HepG2 (cell line): ENCODE measurements at regions not wholly inside any gene's neighbourhood (a gene's known extent, or its start where the extent isn't known, plus 50 kb on each side); places are given as distances from the start of the nearest gene placed in this dataset.

Source experiments
- ARNTL ChIP-seq: sonication (generic); formaldehyde crosslinking; IDR thresholded peaks from 2 replicates; pipeline ENCODE4 v1.4.0; 2020; ENCODE audit warnings: mild to moderate bottlenecking, missing genetic modification reagents
- CBX5 ChIP-seq: sonication (generic); formaldehyde crosslinking; IDR thresholded peaks from 2 replicates; pipeline ENCODE4 v1.4.0; 2020; ENCODE audit warnings: missing genetic modification reagents, borderline replicate concordance
- DBP ChIP-seq: sonication (generic); formaldehyde crosslinking; IDR thresholded peaks from 2 replicates; pipeline ENCODE4 v1.4.0; 2020; ENCODE audit warnings: missing genetic modification reagents; ENCODE audit errors: not compliant biosample characterization
- DZIP1 ChIP-seq: sonication (generic); formaldehyde crosslinking; IDR thresholded peaks from 2 replicates; pipeline ENCODE4 v1.5.0; 2020; ENCODE audit warnings: mild to moderate bottlenecking, missing genetic modification reagents
- HIVEP1 ChIP-seq: sonication (generic); formaldehyde crosslinking; IDR thresholded peaks from 2 replicates; pipeline ENCODE4 v1.4.0; 2020; ENCODE audit warnings: mild to moderate bottlenecking, missing genetic modification reagents
- HNRNPK ChIP-seq: fragments of 200-400 bp; formaldehyde crosslinking; IDR thresholded peaks from 2 replicates; pipeline ENCODE4 v1.6.1; 2018; ENCODE audit warnings: low read length, low read depth, moderate library complexity, mild to moderate bottlenecking; ENCODE audit not compliant: poor library complexity, severe bottlenecking
- MIER3 ChIP-seq: IDR thresholded peaks from 2 replicates; pipeline ENCODE4 v1.6.1; 2016; ENCODE audit warnings: missing compliant biosample characterization, borderline replicate concordance
- MTF1 ChIP-seq: sonication (generic); formaldehyde crosslinking; IDR thresholded peaks from 2 replicates; pipeline ENCODE4 v1.5.0; 2020; ENCODE audit warnings: missing genetic modification reagents
- NCOA1 ChIP-seq: sonication (generic); formaldehyde crosslinking; IDR thresholded peaks from 2 replicates; pipeline ENCODE4 v1.9.0; 2021; ENCODE audit warnings: missing genetic modification reagents
- NFYC ChIP-seq: IDR thresholded peaks from 2 replicates; pipeline ENCODE4 v1.6.1; 2016; ENCODE audit warnings: missing genetic modification reagents, missing compliant biosample characterization
- RBAK ChIP-seq: sonication (generic); formaldehyde crosslinking; IDR thresholded peaks from 2 replicates; pipeline ENCODE4 v1.5.1; 2020; ENCODE audit warnings: mild to moderate bottlenecking, missing genetic modification reagents
- SNAPC2 ChIP-seq: sonication (generic); formaldehyde crosslinking; IDR thresholded peaks from 2 replicates; pipeline ENCODE4 v1.8.1; 2022; ENCODE audit warnings: mild to moderate bottlenecking, missing genetic modification reagents
- SOX5 ChIP-seq: IDR thresholded peaks from 2 replicates; pipeline ENCODE4 v1.6.1; 2016; ENCODE audit warnings: borderline replicate concordance
- SP1 ChIP-seq, 2 experiments: fragments of 450-650 bp in 1 of 2; sonication (generic) in 1 of 2; formaldehyde crosslinking in 1 of 2; IDR thresholded peaks; 2 replicates each; pipeline versions ENCODE4 v1.4.0 to v1.6.1; 2016 to 2020; ENCODE audit warnings: missing genetic modification reagents in 1 of 2
- SP2 ChIP-seq: sonication (generic); formaldehyde crosslinking; IDR thresholded peaks from 2 replicates; pipeline ENCODE4 v1.5.1; 2020; ENCODE audit warnings: mild to moderate bottlenecking, missing genetic modification reagents
- USF2 ChIP-seq, 2 experiments: sonication (generic) in 1 of 2; formaldehyde crosslinking in 1 of 2; IDR thresholded peaks; 2 replicates each; pipeline versions ENCODE4 v1.5.1 to v1.6.1; 2011 to 2020; ENCODE audit warnings: borderline replicate concordance in 1 of 2, low read depth in 1 of 2, low read length in 1 of 2, mild to moderate bottlenecking in 1 of 2, missing genetic modification reagents in 1 of 2, moderate library complexity in 1 of 2
- ZFYVE20 ChIP-seq: sonication (generic); formaldehyde crosslinking; IDR thresholded peaks from 2 replicates; pipeline ENCODE4 v1.8.0; 2023; ENCODE audit warnings: low read depth, mild to moderate bottlenecking, moderate library complexity, missing genetic modification reagents, borderline replicate concordance
- ZNF44 ChIP-seq: sonication (generic); formaldehyde crosslinking; IDR thresholded peaks from 2 replicates; pipeline ENCODE4 v1.5.1; 2020; ENCODE audit warnings: mild to moderate bottlenecking, missing genetic modification reagents
- ZNF574 ChIP-seq: sonication (generic); formaldehyde crosslinking; IDR thresholded peaks from 2 replicates; pipeline ENCODE4 v1.4.0; 2020; ENCODE audit warnings: missing genetic modification reagents
- ZNF772 ChIP-seq: sonication (generic); formaldehyde crosslinking; IDR thresholded peaks from 2 replicates; pipeline ENCODE4 v1.5.0; 2020; ENCODE audit warnings: mild to moderate bottlenecking, missing genetic modification reagents

GRCh38 chr3:11719406-11720303, 75.9 kb upstream of the VGLL4 start (continued):
- TF ChIP-seq USF2 (IDR thresholded peaks at IDR 0.05; ENCODE audit: low read depth, low read length) (no peak), USF2 (CRISPR knock-in tag; IDR thresholded peaks at IDR 0.05; ENCODE audit: borderline replicate concordance) (no peak), HNRNPK (no peak), DBP (CRISPR knock-in tag) (no peak), HIVEP1 (CRISPR knock-in tag) (no peak), ZNF574 (CRISPR knock-in tag) (0 out of 2 replicates have a peak, but pooled peaks have one; percentile 9), NCOA1 (CRISPR knock-in tag) (no peak), DZIP1 (peak; percentile 50), ZNF44 (CRISPR knock-in tag) (no peak), NFYC (no peak), SP2 (CRISPR knock-in tag) (no peak), ZNF772 (CRISPR knock-in tag) (peak; percentile 13; the same call in 1 of the 2 replicates), SNAPC2 (no peak), RBAK (CRISPR knock-in tag) (no peak), ZFYVE20 (peak; percentile 36; the same call in 1 of the 2 replicates), CBX5 (CRISPR knock-in tag) (no peak), SOX5 (no peak), MTF1 (no peak), ARNTL (CRISPR knock-in tag) (no peak), MIER3 (CRISPR knock-in tag) (no peak), SP1 (IDR thresholded peaks at IDR 0.05) (no peak), SP1 (CRISPR knock-in tag; IDR thresholded peaks at IDR 0.05) (peak; percentile 87)
